Colonic mucosa (tissue), 4 donors: ENCODE measurements at regions not wholly inside any gene's neighbourhood (a gene's known extent, or its start where the extent isn't known, plus 50 kb on each side); places are given as distances from the start of the nearest gene placed in this dataset.

Source experiments
- DNase-seq: peaks from one replicate; pipeline ENCODE4 v3.0.0-alpha.2; 2020
- H3K27ac ChIP-seq: fragments of 200-600 bp; one replicate; pipeline ENCODE4 v1.8.0; 2021
- H3K27me3 ChIP-seq: fragments of 200-600 bp; one replicate; pipeline ENCODE4 v1.8.0; 2021
- H3K36me3 ChIP-seq: fragments of 200-600 bp; one replicate; pipeline ENCODE4 v1.8.0; 2021
- H3K4me1 ChIP-seq: fragments of 200-600 bp; one replicate; pipeline ENCODE4 v1.8.0; 2021; ENCODE audit warnings: mild to moderate bottlenecking
- H3K4me3 ChIP-seq: fragments of 200-600 bp; one replicate; pipeline ENCODE4 v1.8.0; 2021
- H3K9ac ChIP-seq, 2 donors: one replicate each; pipeline ENCODE4 v1.7.0; 2013; ENCODE audit warnings: control low read depth in 2 of 2, low read depth in 2 of 2, low read length in 2 of 2
- H3K9me3 ChIP-seq: fragments of 200-600 bp; one replicate; pipeline ENCODE4 v1.8.0; 2021
- CTCF ChIP-seq: fragments of 200-600 bp; IDR thresholded peaks from one replicate; pipeline ENCODE4 v1.8.0; 2022; ENCODE audit warnings: antibody characterized with exemption, mild to moderate bottlenecking
- intact Hi-C: fragments of 100-400 bp; cut with DNase I; formaldehyde crosslinking; loops from one replicate; pipeline ENCODE4 v1.14.1; 2022
- donor health status: healthy.
- donor health status: DM: no; HTN: no; CAD: no.
- donor health status: DM: no; HTN: no; CAD: no.

DNA sequence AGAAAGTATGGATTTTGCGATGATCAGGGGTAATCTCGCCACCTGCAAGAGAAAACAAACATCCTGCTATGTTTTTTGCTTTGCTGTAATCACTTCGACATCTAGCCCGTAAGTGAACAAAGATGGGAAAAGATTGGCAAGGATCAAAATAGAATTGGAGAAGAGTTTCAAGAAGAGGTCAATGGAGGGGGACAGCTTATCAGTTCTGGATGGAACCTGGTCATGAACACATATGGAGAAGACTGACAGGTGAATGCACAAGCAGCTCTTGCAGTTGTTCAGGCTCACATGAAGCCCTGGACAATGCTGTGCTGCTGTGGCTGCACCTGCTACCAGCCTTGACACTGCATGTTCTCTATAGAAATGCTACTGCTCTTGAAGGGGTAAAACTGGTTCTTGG is 222.1 kb downstream of the BCAS1 start:
- Histone ChIP-seq H3K9ac (no peak overlapping the region), H3K4me3 (no peak overlapping the region), H3K9me3 (no peaks in the 10 kb centered on the region), H3K4me1 (no peaks in the 10 kb centered on the region), H3K27me3 (no peaks in the 10 kb centered on the region), H3K27ac (no peak overlapping the region), H3K36me3 (no peaks in the 10 kb centered on the region)
- no peak for DNase-seq
- intact Hi-C loops, result no loop called here
- no peak for TF ChIP-seq CTCF

- H3K9ac ChIP-seq, result no peak overlapping the region
These were observed 222.6 kb downstream of the BCAS1 start for GRCh38 chr20:53847837-53848170.

DNA sequence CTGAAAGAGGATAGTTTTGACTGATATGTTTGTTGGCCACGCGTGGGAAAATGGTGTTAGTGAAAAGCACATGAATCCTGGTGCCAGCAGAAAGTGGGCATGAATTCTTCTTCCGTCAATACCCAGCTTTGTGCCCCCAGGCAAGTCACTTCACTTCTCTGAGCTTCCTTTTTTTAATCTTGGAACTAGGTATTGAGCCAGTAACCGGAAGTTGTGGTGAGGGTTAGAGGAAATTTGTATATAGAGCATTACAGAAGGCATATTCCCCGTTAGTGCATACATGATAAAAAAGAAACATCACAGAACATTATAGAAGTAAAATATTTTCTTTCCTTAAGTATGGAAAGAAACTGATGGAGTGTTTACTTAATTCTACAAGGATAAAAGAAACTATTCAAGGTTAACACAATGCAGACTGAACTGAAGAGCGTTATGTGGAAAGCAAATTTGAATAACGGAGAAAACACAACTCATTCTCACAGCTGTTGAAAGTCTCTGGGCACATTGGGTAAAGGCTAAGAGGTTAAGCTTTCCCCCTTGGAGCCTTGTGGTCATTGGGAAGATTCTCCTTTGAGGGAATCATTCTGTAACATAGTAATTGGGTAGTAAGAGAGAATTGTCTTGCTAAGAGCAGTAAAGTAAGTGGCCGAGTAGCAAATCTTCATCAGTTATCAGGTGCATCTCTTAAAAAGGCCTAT is 223.1 kb downstream of the BCAS1 start:
- no peaks in the 10 kb centered on the region for H3K4me1 ChIP-seq
- H3K9me3 ChIP-seq, result no peaks in the 10 kb centered on the region
- DNase-seq, result no peak
- intact Hi-C loops, result no loop called here
- H3K36me3 ChIP-seq, result no peaks in the 10 kb centered on the region
- no peak overlapping the region for H3K9ac ChIP-seq
- H3K4me3 ChIP-seq, result no peak overlapping the region
- no peak overlapping the region for H3K27ac ChIP-seq
- H3K27me3 ChIP-seq, result no peaks in the 10 kb centered on the region
- TF ChIP-seq CTCF, result no peak

More at GRCh38 chr20:53847837-53848170, 222.6 kb downstream of the BCAS1 start:
- no peak for DNase-seq
- H3K36me3 ChIP-seq, result no peaks in the 10 kb centered on the region
- H3K27me3 ChIP-seq, result no peaks in the 10 kb centered on the region
- intact Hi-C loops, result no loop called here
- TF ChIP-seq CTCF, result no peak
- H3K9me3 ChIP-seq, result no peaks in the 10 kb centered on the region
- no peak overlapping the region for H3K4me3 ChIP-seq
- no peak overlapping the region for H3K27ac ChIP-seq
- H3K4me1 ChIP-seq, result no peaks in the 10 kb centered on the region

DNA sequence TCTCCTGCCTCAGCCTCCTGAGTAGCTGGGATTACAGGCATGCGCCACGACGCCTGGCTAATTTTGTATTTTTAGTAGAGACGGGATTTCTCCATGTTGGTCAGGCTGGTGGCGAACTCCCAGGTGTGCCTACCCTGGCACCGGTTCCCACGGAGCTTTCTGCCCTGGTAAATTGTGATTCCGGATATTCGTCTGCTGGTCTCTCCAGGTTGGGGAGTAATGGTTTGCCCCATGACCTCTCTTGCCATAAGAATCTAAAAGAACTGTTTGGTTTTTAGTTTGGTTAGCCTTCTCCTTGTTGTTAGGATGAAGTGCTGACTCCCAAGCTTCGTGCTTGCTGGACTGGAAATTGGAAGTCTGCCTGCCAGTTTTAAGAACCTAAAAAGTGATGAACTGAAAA is 223.8 kb downstream of the BCAS1 start:
- intact Hi-C loops, result no loop called here
- H3K36me3 ChIP-seq, result no peaks in the 10 kb centered on the region
- H3K9me3 ChIP-seq, result no peaks in the 10 kb centered on the region
- no peak overlapping the region for H3K27ac ChIP-seq
- DNase-seq, result no peak
- H3K27me3 ChIP-seq, result no peaks in the 10 kb centered on the region
- no peak overlapping the region for H3K4me3 ChIP-seq
- no peak overlapping the region for H3K9ac ChIP-seq
- H3K4me1 ChIP-seq, result no peaks in the 10 kb centered on the region
- TF ChIP-seq CTCF, result no peak

- Histone ChIP-seq H3K9ac (no peak overlapping the region), H3K36me3 (no peaks in the 10 kb centered on the region), H3K4me3 (no peak overlapping the region), H3K4me1 (no peaks in the 10 kb centered on the region), H3K27me3 (no peaks in the 10 kb centered on the region), H3K27ac (no peak overlapping the region), H3K9me3 (no peaks in the 10 kb centered on the region)
- no peak for TF ChIP-seq CTCF
- no peak for DNase-seq
- intact Hi-C loops, result no loop called here
These were observed 224.4 kb downstream of the BCAS1 start for GRCh38 chr20:53845980-53846379.
